RWPE1 (cell line): ENCODE measurements at regions not wholly inside any gene's neighbourhood (a gene's known extent, or its start where the extent isn't known, plus 50 kb on each side); places are given as distances from the start of the nearest gene placed in this dataset.

Experiments
- CTCF ChIA-PET: fragments of 350-600 bp; sonication (Branson Sonifier 250); formaldehyde crosslinking; extraction: SDS; loops from one replicate; lab custom pipeline; 2021; lab: Yijun Ruan, JAX
- POLR2A ChIA-PET: fragments of 400-600 bp; formaldehyde crosslinking; extraction: SDS; loops from one replicate; lab custom pipeline; 2020; ENCODE audit warnings: antibody characterized with exemption; ENCODE audit not compliant: low non-redundant PET; lab: Yijun Ruan, JAX
- DNase-seq: peaks from one replicate; pipeline ENCODE4 v3.0.0; 2012; ENCODE audit warnings: low spot score
- H3K27ac ChIP-seq: fragments of 450-650 bp; 2 replicates; pipeline ENCODE4 v1.5.1; 2017
- TF ChIP-seq, protein P1 (sequence below): fragments of 450-650 bp; conservative IDR thresholded peaks from 2 replicates; pipeline ENCODE4 v1.5.1; 2017; ENCODE audit warnings: low read depth, mild to moderate bottlenecking

GRCh38 chr5:93289942-93290341 lies 291.1 kb downstream of the NR2F1-AS1 start:
- POLR2A ChIA-PET: no interaction called here
- DNase-seq: no peak
- no peak overlapping the region for H3K27ac ChIP-seq
- TF ChIP-seq, protein P1, sequence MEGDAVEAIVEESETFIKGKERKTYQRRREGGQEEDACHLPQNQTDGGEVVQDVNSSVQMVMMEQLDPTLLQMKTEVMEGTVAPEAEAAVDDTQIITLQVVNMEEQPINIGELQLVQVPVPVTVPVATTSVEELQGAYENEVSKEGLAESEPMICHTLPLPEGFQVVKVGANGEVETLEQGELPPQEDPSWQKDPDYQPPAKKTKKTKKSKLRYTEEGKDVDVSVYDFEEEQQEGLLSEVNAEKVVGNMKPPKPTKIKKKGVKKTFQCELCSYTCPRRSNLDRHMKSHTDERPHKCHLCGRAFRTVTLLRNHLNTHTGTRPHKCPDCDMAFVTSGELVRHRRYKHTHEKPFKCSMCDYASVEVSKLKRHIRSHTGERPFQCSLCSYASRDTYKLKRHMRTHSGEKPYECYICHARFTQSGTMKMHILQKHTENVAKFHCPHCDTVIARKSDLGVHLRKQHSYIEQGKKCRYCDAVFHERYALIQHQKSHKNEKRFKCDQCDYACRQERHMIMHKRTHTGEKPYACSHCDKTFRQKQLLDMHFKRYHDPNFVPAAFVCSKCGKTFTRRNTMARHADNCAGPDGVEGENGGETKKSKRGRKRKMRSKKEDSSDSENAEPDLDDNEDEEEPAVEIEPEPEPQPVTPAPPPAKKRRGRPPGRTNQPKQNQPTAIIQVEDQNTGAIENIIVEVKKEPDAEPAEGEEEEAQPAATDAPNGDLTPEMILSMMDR: no peak
- CTCF ChIA-PET: no interaction called here

DNA sequence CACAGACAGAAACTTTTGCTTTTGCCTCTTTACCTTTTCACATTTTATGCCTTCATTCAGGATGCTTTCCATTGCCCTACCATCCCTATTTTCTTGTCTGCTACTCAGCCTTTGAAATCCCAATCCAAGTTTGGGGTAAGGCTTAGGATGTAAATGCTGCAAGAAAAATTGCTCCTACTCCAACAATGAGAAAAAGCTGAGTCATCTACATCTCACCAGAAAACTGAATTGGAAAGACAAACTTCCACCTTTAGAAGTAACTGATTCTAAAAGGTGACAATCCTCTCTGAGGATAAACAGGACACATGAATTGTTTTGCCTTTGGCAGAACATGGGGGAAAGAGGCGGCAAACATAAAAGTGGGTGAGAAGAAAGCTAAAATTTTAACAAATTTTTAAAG lies 295.6 kb downstream of the NR2F1-AS1 start:
- ChIA-PET POLR2A (no interaction called here), CTCF (no interaction called here)

GRCh38 chr5:93281980-93282772 lies 298.8 kb downstream of the NR2F1-AS1 start:
- TF ChIP-seq, protein P1: no peak
- no peak overlapping the region for H3K27ac ChIP-seq
- CTCF ChIA-PET: no interaction called here
- DNase-seq: no peak
- POLR2A ChIA-PET: no interaction called here

More for the DNA sequence above, 295.6 kb downstream of the NR2F1-AS1 start:
- DNase-seq: no peak
- no peak overlapping the region for H3K27ac ChIP-seq
- TF ChIP-seq, protein P1: no peak

- DNase-seq: no peak
- CTCF ChIA-PET: interaction anchor here (1.2 kb wide), 1 partner anchor 14 kb away, joined by 4 read pairs; no protein-coding TSS in a partner anchor
- POLR2A ChIA-PET: no interaction called here
- TF ChIP-seq, protein P1: no peak
- no peak overlapping the region for H3K27ac ChIP-seq
These were observed 300.5 kb downstream of the NR2F1-AS1 start for GRCh38 chr5:93280518-93280917.

GRCh38 chr5:93279296-93279963 lies 301.6 kb downstream of the NR2F1-AS1 start:
- H3K27ac ChIP-seq: no peak overlapping the region
- ChIA-PET CTCF (interaction anchor here (1.2 kb wide), 1 partner anchor 15 kb away, joined by 4 read pairs; no protein-coding TSS in a partner anchor), POLR2A (no interaction called here)
- TF ChIP-seq, protein P1: no peak
- DNase-seq: no peak

DNA sequence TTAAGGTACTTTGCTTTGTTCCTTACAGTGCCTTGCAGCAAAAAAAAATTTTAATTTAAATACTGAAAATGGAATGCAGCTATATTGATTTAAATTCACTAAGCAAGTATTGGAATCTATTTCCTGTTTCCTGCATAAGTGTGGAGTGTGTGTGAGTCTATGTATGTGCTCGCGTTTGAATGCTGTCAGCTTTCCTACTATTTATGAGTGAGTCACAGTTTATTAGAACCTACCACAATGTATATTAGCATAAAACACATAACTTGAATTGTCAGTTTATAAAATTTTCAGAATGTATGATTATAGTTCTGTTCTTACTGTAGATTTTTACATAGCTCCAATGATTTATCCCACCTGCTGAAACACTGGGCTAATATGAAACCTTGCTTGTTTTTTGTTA lies 302.1 kb downstream of the NR2F1-AS1 start:
- no peak overlapping the region for H3K27ac ChIP-seq
- POLR2A ChIA-PET: no interaction called here
- TF ChIP-seq, protein P1: no peak
- CTCF ChIA-PET: no interaction called here
- DNase-seq: no peak
